ENCODE measurements at regions not wholly inside any gene's neighbourhood (a gene's known extent, or its start where the extent isn't known, plus 50 kb on each side); places are given as distances from the start of the nearest gene placed in this dataset.
"Not testable (repeated sequence)": the region's sequence is repeated elsewhere in the genome, so short reads cannot be mapped to it uniquely, and the experiment has no call there.

DNA sequence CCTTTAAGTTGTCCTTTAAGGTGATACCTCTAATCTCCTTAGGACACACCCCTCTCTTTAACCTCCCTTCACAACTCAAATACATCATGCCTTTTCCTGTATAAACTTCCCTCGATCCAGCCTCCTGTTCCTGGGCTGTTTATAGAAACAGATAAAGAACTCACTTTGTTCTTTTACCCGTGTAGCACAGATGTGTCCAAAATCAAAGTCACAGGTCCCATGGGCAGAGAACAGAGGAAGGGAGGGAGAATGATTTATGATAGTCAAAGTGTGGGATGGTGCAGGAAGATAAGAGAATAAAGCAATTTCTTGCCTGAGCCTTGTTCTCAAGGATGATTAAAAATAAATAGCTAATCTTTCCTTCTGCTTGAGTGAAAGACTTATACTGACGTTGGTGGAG lies 50.3 kb upstream of the CABCOCO1 start:
- DNase-seq (ENCODE audit: low read depth): no peak

DNA sequence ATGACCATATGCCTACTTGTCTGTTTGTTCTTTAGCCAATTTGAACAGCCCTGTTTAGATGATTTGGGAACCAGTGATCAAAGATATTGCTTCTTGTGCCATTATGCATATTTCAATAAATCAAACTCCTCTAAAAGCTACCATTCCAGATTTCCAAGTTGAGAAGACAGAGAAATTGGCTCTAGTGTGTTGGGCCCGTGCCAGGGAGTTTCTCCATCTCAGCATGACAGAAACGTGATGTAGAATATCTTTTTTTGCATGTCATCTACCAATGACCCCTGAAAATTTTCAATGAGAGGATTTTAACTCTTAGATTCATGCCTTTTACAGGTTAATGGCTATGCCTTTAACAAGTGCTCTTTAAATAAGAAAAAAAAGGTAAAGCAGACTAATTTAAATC lies 50.7 kb upstream of the CABCOCO1 start:
- DNase-seq (ENCODE audit: low read depth): no peak

DNA sequence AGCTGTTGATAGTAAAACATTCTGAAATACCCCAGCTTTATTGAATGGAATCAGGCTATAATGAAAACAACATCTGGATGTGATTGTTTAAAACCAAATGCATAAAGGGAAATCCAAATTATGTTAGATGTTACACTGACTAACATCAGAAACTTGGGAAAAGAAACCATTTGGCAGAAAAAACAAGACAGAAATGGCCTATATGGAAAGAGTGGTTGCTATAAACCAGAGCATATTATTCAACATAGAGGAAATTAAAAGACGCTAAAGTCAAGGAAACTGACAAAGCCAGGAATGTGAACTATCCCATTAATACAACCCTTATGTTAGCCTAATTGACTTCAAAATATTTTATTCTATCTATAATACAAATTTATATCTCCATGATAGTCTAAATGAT lies 53.0 kb upstream of the CABCOCO1 start:
- DNase-seq (ENCODE audit: low read depth): peak; percentile 39

DNA sequence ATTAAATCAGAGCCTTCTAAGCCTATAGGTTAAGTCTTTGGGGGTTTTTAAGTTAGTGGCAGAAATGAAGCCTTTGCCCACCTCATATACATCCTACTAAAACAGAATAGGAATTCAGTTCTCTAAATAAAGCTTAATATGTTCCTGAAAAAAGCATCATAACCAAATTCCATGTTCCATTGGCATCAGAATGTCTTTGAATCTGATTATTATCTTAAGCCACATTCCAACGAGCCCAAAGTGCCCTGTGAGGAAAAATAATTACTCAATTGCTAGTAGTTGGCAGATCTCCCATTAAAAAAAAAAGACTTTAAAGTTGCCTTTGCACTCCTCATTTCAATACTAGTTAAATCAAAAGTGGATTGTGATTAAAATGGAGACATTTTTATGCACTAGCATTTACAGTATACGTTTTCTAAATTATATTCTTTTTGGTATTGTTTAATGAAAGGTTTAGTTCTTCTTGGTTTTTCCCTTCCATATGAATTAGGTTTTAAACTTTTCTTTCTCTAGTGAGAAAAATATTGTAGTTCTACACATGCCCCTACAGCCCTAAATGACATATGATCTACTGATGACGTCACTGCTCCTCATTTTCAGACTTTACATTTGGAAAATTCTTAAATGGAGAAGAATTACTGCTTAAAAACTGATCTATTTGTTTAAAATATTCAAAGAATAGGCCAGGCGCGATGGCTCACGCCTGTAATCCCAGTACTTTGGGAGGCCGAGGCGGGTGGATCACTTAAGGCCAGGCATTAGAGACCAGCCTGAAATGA lies 54.3 kb upstream of the CABCOCO1 start:
- no peak for DNase-seq (ENCODE audit: low read depth)

DNA sequence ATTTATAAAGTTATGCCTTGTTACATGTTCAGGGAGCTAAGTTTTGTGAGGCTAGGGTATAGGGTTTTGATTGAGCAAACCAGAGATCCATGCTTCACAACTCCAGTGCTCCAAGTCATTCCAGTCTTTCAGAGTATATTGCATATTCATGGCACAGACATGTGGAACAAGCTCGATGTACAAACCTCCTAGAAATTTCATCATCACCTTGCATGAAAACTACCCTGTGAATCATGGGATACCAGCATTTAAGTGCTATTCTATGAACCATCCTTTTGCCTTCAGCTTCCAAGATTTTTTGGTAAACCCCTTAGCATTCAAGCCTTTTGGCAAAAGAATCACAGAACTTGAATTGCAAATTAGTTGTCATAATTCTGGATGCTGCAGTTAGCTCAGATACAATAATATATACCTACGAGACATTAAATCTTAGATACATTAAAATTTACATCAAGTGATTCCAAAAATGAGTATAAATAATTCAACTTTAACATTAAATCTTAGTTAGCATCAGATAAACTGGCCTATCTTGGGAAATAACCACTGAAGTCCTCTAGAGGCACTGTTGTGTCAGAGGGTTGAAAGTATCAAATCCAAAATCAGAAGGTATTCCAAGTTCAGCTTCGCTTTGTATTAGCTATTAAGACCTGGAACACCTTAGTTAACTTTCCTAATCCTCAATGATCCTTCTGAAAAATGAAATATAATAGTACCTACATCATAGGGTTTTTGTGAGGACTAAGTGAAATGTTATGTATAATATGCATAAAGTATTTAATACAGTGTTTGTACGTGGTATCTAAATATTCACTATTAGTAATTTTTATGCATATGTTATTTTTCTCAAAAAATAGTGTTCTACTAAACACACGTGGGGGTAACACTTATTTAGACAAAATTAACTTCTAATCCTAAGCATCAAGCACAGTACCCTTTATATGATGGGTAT lies 55.5 kb upstream of the CABCOCO1 start:
- DNase-seq (ENCODE audit: low read depth): no peak

DNA sequence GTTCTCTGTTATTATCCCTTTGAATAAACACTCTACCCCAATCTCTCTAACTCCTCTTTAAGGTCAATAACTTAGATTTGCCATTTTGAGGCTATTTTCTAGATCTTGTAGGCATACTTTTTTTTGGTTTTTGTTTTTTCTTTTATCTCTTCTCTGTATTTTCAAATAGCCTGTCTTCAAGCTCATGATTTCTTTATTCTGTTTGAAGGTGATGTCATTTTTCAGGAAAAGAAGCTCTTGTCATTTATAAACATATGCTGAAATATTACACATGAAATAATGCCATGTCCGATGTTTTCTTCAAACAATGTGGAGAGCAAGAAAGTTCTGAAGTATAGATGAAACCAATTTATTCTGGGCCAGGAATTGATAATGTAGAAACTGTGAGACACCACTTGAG lies 57.5 kb upstream of the CABCOCO1 start:
- no peak for DNase-seq (ENCODE audit: low read depth)

DNA sequence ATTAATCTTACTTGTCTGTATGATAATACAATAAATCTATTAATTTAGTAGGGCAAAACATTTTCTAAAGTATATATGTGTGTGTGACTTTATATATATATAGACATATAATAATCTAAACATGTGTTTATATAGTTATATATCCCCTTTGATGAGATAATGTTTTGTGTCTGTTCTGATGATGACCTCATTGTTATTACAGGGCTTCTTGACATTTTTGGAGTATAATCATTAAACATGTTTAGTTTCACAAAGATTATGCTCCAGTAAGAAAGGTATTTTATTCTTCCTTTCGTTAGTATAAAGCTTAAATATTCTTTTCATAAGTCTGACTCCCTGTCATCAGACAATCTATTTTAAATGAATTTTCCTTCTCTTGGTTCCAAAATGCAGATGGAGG lies 62.3 kb upstream of the CABCOCO1 start:
- no peak for DNase-seq (ENCODE audit: low read depth)

DNA sequence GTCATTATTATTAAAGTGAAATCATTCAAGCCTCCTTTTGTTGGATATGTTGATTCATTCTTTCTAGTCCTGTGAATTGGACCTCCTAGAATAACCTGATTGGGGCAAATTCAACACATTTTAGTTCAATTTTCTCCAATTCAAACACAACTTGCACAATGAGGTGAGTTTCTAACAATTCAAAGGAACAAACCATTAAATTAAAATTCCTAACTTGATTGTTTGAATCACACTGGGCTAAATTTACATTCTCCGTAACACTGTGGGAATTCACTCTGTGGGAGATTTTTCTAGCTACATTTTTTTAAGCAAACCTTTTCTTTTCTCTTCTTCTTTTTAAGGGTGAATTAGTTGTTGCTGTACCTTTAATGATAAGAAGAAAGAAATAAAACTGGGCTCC lies 68.3 kb upstream of the CABCOCO1 start:
- DNase-seq (ENCODE audit: low read depth): no peak

DNA sequence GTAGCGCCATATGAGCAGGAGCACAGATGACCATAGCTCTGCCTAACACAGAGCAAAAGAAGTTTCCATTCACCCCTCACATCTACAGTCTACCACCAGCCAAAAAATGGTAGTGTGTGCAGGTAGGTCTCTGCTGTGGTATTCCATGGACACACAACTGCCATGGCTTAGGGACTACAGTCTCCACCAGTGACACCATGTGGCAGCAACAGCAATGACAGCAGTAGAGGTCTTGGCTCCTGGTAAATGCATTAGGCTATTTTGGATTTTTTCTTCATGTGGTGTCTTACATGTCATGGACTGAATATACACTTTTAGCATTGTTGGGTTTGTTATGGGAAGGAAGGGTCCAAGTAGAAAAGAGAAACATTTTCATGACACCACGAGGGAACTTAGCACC lies 70.1 kb upstream of the CABCOCO1 start:
- no peak for DNase-seq (ENCODE audit: low read depth)

DNA sequence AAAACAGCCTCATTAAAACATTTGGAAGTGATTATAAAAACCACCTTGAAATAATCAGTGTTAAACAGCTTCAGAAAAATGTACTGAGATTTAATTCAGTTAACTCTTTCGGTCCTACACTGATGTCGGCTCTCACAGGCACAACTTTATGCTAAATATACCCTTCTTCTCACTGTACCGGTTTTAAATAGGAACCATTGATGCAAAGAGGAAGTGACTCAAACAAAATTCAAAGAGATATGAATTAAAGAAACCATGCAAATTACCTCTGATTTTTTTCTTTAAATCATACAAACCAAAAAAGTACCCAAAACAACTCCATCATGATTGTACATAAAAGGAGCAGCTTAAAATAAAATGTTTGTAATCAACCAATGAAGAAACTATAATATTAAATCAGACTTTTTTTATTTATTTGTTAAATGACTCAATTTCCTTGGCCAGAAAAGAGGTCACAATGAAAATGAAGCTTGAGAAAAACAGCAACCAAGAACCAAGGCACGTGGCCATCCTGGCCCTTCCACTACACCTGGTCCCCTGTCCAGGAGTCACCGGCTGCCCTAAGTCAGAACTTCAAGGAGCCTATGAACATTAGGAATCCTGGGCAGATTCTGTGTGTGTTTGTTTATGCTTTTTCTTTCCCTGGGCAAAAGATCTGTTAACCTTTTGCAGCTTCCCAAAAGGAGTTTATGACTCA lies 73.0 kb upstream of the CABCOCO1 start:
- DNase-seq (ENCODE audit: low read depth): no peak

DNA sequence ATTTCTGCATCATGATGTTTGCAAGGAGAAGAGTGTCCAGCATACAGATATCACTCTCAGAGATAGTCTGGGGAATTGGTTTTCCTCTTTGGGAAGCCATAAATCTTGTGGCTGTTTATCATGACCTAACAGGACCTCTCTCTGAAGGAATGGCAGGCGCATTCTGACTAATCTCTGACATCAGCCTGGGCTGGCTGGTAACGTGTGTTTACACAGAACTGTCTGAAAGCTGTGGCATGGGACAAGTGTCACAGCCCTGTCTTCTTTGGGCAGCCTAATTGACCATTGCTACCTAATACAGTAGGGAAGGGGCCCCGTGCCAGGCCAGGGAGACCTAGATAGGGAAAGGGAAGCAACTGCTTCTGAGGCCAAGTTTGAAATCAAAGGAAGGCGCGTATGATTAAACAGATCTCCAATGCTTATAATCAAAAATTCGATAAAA lies 73.9 kb upstream of the CABCOCO1 start:
- no peak for DNase-seq (ENCODE audit: low read depth)

DNA sequence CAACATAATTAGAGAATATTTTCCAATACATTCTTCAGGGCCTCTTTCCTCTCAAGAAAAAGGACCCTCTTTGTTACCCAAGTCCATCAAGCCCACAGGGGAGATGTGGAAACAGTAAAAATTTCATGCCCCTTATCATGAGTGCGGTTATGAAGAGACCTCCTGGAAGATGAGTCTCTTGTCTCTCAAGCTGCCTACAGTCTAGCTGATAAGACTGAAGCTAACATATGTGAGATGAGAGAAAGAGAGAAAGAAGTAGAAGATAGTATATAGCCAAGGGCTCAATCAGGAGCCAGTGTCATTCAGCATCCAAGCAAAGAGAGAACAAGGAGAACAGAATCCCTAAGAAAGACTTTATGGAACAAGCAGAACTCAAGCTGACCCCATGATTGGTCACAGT lies 75.9 kb upstream of the CABCOCO1 start:
- no peak for DNase-seq (ENCODE audit: low read depth)

DNA sequence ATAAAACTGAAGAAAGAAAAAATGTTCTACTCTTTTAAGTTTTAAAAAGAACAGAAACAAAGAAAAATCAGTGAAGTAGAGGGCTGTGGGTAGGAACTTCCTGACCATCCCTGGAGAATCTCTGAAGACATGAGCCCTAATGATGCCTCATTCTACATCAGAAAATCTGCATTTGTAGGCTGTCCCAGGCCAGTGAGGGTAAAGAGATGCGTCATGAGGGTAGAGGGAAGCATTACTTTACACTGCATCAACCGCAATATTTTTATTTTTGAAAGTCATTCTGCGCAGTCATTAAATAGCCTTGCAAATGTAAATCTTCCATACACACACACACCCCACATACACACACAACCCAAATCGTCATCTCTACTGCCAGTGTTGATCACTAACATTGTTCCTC lies 82.1 kb upstream of the CABCOCO1 start:
- DNase-seq (ENCODE audit: low read depth): no peak

DNA sequence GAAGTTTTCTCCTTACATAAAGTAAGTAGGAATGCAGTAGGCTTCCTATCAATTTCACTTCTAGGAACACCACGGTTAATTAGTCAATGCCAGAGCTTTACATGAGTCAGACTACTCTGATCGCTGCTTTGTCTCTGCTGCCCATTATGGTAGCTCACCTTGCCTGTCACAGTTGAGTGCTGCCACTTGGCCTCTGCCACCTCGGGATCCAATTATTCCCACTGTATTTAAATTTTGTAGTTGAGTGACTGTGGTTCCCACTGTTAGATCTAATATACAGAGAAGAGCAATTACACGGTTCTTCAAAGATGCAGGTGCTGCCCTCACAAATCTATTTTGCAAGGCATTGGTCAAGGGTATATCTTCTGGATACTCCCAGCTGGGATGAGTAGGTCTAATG lies 92.5 kb upstream of the CABCOCO1 start:
- not testable (repeated sequence) for DNase-seq (ENCODE audit: low read depth)

DNA sequence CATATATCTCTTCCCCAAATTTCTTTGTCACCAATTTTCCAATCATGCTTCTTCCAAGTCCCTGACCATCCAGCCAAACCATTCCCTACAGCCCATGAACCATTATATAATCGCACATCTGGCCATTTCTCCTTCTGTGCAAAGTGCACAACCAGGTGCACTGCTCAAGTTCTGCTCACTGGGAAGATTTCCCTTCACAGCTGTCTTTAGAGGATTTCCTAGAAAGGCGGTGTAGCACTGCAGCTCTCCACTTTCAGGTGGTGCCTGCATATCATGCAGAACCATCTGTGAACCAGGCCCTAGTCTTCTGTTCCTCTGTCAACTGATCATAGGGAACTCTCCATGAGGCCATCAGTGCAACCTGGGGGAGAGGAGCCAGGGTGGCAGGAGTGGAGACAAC lies 95.0 kb upstream of the CABCOCO1 start:
- no peak for DNase-seq (ENCODE audit: low read depth)

DNA sequence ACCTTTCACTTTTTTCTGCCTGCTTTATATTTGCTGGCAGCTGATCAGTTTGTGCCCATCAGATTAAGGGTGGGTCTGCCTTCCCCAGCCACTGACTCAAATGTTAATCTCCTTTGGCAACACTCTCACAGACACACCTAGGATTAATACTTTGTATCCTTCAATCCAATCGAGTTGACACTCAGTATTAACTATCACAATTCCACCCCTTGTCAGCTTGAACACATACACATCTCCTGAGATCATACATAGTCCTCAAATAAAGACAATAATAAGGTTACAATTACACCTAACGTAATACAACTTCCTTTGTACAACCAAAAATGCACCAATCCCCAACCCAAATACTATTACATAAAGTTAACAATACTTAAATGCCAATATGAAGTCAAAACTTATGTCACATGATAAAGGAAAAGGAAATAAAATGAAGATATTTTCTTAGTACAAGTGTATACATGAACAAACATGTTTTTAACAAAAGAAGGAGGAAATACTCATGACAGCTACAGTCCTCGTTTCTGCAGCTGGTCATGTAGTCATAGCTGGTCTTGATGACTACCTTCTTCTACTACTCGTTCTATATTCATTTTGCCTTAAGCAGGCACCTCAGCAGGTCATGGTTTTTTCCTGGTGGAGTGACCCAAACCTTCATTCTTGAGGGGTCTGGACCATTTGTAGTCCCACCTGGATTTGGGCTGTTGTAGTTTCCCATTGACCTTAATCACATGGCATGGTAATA lies 96.7 kb upstream of the CABCOCO1 start:
- no peak for DNase-seq (ENCODE audit: low read depth)

DNA sequence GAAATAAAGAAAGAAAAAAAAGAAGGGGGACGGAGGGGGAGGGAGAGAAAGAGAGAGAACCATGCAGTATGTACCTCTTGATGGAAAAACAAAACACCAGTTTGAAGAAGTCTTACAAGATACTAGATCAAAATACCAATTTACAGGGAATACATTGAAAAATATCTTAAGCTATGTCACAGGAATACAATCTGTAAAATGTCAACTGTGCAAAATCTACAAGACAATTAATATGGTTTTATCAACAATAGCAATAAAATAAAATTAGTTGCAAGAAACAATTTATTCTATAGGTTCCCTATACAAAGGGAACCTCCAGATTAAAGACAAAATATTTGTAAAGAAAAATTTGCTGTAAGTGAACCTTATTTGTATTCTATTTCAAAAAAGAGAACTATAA lies 98.3 kb upstream of the CABCOCO1 start:
- DNase-seq (ENCODE audit: low read depth): no peak

DNA sequence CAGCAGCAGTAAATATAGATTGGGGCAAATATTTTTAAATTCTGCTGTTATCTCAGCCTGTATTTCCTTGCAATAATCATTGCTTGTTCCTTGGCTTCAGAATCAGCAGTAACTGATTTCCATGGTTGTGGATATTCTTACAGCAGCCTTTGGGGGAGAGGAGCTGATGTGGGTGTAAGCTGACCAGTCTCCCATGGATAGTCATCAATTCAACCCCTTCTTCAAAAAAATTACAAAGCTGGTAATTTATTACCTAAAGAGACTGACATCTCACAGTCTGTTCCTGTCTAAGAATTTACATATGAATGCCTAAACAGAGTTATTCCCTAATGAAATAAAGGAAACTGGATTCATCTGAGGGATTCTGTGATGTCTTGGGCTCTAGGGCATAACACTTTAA lies 103.1 kb upstream of the CABCOCO1 start:
- DNase-seq (ENCODE audit: low read depth): no peak

DNA sequence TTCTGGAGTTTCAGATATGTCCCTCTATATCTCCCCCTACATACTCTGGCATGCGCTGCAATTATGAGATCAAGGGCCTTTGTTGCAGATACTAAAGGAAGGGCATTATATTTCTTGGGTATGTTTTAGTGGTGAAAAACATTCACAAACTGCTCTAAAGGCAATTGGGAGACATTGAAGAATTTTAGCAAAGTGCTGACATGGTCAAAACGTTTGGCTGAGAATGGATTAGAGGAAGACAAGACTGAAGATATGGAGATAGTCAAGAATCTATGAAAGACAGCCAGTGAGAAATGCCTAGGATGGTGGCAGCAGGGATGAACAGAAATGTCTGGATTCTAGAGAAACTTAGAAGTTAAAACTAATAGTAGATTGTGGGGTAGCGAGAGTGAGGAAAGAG lies 104.5 kb upstream of the CABCOCO1 start:
- DNase-seq (ENCODE audit: low read depth): no peak

DNA sequence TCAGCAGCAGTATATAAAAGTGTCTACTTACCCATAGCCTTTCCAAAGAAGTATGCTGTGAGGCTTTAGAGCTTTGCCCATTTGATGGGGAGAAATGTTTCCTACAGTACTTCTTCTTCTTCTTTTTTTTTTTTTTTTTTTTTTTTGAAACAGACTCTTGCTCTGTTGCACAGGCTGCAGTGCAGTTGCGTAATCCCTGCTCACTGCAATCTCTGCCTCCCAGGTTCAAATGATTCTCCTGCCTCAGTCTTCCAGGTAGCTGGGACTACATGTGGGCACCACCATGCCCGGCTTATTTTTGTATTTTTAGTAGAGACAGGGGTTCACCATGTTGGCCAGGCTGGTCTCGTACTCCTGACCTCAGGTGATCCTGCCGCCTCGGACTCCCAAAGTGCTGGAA lies 101.7 kb upstream of the TMEM26 start:
- no peak for DNase-seq (ENCODE audit: low read depth)

DNA sequence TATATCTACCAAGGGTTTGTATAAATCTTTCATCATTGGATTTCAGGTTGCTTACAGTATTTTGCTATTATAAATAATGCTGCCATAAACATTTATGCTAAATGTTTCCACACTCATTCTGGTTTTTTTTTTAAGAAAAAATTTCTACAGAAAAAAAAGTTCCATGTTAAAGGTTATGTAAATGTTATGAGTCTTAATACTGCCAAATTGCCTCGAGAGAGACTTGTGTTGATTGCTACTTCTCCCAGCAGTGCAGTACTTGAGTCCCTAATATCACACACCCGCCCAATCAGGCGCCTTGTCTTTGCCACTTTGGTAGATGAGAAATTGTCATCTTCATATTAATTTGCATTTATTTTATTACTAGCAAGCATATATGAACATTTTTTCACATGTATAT lies 96.7 kb upstream of the TMEM26 start:
- DNase-seq (ENCODE audit: low read depth): no peak

DNA sequence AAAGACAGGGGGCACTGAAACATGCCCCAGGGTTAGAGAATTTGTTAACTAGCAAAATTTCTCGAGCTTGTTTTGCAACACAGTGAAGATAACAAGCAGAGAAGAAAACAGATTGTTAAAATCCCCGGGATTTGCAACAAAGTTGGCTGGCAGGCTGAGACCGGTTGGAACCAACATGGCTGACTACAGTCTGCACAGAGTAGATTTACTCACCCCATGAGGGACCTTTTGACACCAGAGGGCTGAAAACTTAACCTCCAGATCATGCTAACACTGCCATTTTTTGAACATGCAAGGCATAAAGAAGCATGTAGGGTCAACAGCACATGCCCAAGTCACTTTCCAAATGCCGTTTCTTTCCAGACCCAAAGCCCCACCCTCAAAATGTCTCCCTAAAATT lies 95.2 kb upstream of the TMEM26 start:
- DNase-seq (ENCODE audit: low read depth): no peak

Measured in fibroblast of the conjunctiva (primary cell).